ENCODE measurements at regions not wholly inside any gene's neighbourhood (a gene's known extent, or its start where the extent isn't known, plus 50 kb on each side); places are given as distances from the start of the nearest gene placed in this dataset.

DNA sequence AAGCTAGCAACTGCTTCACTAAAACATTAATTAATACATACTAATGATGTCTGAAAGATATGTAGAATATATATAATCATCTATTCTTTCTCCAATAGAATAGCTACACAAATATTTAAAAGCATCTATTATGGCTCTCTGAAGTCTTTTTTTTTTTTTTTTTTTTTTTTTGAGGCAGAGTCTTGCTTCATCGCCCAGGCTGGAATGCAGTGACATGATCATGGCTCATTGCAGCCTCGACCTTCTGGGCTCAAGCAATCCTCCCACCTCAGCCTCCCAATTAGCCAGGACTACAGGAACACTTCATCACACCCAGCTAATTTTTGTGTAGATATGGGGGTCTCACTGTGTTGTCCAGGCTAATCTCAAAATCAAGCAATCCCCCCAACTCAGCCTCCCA is 120.4 kb upstream of the KYNU start:
- TF ChIP-seq, protein P1, sequence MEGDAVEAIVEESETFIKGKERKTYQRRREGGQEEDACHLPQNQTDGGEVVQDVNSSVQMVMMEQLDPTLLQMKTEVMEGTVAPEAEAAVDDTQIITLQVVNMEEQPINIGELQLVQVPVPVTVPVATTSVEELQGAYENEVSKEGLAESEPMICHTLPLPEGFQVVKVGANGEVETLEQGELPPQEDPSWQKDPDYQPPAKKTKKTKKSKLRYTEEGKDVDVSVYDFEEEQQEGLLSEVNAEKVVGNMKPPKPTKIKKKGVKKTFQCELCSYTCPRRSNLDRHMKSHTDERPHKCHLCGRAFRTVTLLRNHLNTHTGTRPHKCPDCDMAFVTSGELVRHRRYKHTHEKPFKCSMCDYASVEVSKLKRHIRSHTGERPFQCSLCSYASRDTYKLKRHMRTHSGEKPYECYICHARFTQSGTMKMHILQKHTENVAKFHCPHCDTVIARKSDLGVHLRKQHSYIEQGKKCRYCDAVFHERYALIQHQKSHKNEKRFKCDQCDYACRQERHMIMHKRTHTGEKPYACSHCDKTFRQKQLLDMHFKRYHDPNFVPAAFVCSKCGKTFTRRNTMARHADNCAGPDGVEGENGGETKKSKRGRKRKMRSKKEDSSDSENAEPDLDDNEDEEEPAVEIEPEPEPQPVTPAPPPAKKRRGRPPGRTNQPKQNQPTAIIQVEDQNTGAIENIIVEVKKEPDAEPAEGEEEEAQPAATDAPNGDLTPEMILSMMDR (IDR thresholded peaks at IDR 0.05; ENCODE audit: insufficient read depth, low read length): no peak
- no peak for TF ChIP-seq POLR2AphosphoS5 (IDR thresholded peaks at IDR 0.05; ENCODE audit: low read depth)

All from HL-60 (cell line).